ENCODE measurements at regions not wholly inside any gene's neighbourhood (a gene's known extent, or its start where the extent isn't known, plus 50 kb on each side); places are given as distances from the start of the nearest gene placed in this dataset.
"Not testable (repeated sequence)": the region's sequence is repeated elsewhere in the genome, so short reads cannot be mapped to it uniquely, and the experiment has no call there.

DNA sequence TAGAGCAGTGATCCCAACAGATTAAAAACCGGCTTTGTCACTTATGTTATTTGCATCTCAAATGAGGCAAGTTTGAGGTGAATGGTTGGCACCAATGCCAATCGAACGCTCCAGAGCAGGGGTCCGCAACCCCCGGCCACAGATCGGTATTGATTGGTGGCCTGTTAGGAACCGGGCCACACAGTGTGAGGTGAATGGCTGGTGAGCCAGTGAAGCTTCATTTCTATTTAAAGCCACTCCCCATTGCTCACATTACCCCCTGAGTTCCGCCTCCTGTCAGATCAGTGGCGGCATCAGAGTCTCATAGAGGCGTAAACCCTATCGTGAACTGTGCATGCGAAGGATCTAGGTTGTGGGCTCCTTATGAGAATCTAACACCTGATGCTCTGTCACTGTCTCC, 132.0 kb downstream of the TMEM182 start:
- Histone ChIP-seq H4K91ac (ENCODE audit: low read depth, low read length, poor library complexity) (no peak overlapping the region), H3K18ac (ENCODE audit: low read length) (peak overlapping the region; percentile 85)

DNA sequence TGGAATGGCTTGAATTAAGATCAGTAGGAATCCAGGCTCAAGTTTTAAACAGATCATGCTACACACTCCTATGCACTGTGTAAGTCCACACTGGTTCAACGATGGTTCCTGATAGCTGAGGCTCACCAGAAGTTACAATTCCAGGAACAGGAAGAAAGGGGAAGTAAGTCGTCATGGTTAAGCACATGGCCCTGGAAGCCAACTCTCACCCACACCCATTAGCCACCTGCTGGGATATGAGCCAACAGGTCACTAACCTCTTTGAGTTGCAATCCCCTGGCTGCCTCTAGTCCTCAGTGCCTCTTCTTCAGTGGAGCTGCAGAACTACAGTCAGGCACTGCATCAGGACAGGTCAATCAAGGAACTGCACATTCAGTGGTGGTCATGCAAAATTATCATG, 133.5 kb downstream of the TMEM182 start:
- Histone ChIP-seq H4K91ac (ENCODE audit: low read depth, low read length, poor library complexity) (no peak overlapping the region), H2AK5ac (ENCODE audit: low read depth, low read length) (no peak overlapping the region), H3K9ac (ENCODE audit: low read depth, low read length, poor library complexity) (no peak overlapping the region), H2BK15ac (ENCODE audit: low read length) (no peak overlapping the region), H2AFZ (ENCODE audit: low read length) (no peak overlapping the region), H3K27me3 (ENCODE audit: control insufficient read depth in 3 of 3, insufficient read depth in 3 of 3, low read depth in 1 of 3, low read length in 3 of 3) (no peaks in the 10 kb centered on the region), H2BK12ac (ENCODE audit: low read length) (peak overlapping the region; percentile 2), H3K18ac (ENCODE audit: low read length) (no peak overlapping the region), H4K8ac (ENCODE audit: low read depth, low read length) (no peak overlapping the region), H3K27ac (replicated peaks; ENCODE audit: low read length) (no peak overlapping the region), H3K4ac (ENCODE audit: low read length) (no peak overlapping the region), H3K23ac (ENCODE audit: low read depth, low read length, poor library complexity) (no peak overlapping the region), H3K4me1 (ENCODE audit: control insufficient read depth in 2 of 2, insufficient read depth in 1 of 2, low read depth in 1 of 2, low read length in 2 of 2) (peaks cover 0 to 9% of the 10 kb centered on the region in 2 donors), H3K4me2 (ENCODE audit: insufficient read depth, low read length, poor library complexity, severe bottlenecking) (no peak overlapping the region), H2BK5ac (ENCODE audit: low read length) (no peak overlapping the region), H2BK120ac (ENCODE audit: low read depth, low read length) (no peak overlapping the region), H3K4me3 (ENCODE audit: low read length in 2 of 2) (no peak overlapping the region), H3K14ac (ENCODE audit: low read length) (no peak overlapping the region), H3K79me1 (ENCODE audit: low read depth, low read length) (no peaks in the 10 kb centered on the region), H3K9me3 (replicated peaks in 1 of 2; ENCODE audit: control insufficient read depth in 2 of 2, insufficient read depth in 1 of 2, low read depth in 1 of 2, low read length in 2 of 2) (peaks cover 0 to 4% of the 10 kb centered on the region in 2 donors), H3K36me3 (replicated peaks in 1 of 2; ENCODE audit: control insufficient read depth in 2 of 2, insufficient read depth in 2 of 2, low read length in 2 of 2) (no peaks in the 10 kb centered on the region)
- no peak for DNase-seq (ENCODE audit: low spot score)
- WGBS, 2 donors (ENCODE audit: extremely low coverage in 2 of 2, insufficient read length in 2 of 2, insufficient replicate concordance in 1 of 2) = no CpG with 5 or more reads among the region's 2 CpGs

More for the DNA sequence above, 132.0 kb downstream of the TMEM182 start:
- Histone ChIP-seq H3K36me3 (replicated peaks in 1 of 2; ENCODE audit: control insufficient read depth in 2 of 2, insufficient read depth in 2 of 2, low read length in 2 of 2) (no peaks in the 10 kb centered on the region), H3K27me3 (ENCODE audit: control insufficient read depth in 3 of 3, insufficient read depth in 3 of 3, low read depth in 1 of 3, low read length in 3 of 3) (no peaks in the 10 kb centered on the region), H2BK15ac (ENCODE audit: low read length) (no peak overlapping the region), H3K27ac (replicated peaks; ENCODE audit: low read length) (peak overlapping the region; percentile 48), H3K9ac (ENCODE audit: low read depth, low read length, poor library complexity) (no peak overlapping the region), H4K8ac (ENCODE audit: low read depth, low read length) (no peak overlapping the region), H2BK120ac (ENCODE audit: low read depth, low read length) (no peak overlapping the region), H3K14ac (ENCODE audit: low read length) (peak overlapping the region; percentile 31), H2BK5ac (ENCODE audit: low read length) (no peak overlapping the region), H3K23ac (ENCODE audit: low read depth, low read length, poor library complexity) (no peak overlapping the region), H2BK12ac (ENCODE audit: low read length) (peak overlapping the region; percentile 92), H3K4me2 (ENCODE audit: insufficient read depth, low read length, poor library complexity, severe bottlenecking) (no peak overlapping the region), H2AFZ (ENCODE audit: low read length) (no peak overlapping the region), H3K4me1 (ENCODE audit: control insufficient read depth in 2 of 2, insufficient read depth in 1 of 2, low read depth in 1 of 2, low read length in 2 of 2) (peaks cover 0 to 9% of the 10 kb centered on the region in 2 donors), H3K4me3 (ENCODE audit: low read length in 2 of 2) (no peak overlapping the region), H3K4ac (ENCODE audit: low read length) (no peak overlapping the region), H2AK5ac (ENCODE audit: low read depth, low read length) (peak overlapping the region; percentile 54), H3K79me1 (ENCODE audit: low read depth, low read length) (no peaks in the 10 kb centered on the region), H3K9me3 (replicated peaks in 1 of 2; ENCODE audit: control insufficient read depth in 2 of 2, insufficient read depth in 1 of 2, low read depth in 1 of 2, low read length in 2 of 2) (peaks cover 0 to 4% of the 10 kb centered on the region in 2 donors)
- DNase-seq (ENCODE audit: low spot score) = no peak
- WGBS, 2 donors (ENCODE audit: extremely low coverage in 2 of 2, insufficient read length in 2 of 2, insufficient replicate concordance in 1 of 2) = no CpG with 5 or more reads among the region's 12 CpGs

DNA sequence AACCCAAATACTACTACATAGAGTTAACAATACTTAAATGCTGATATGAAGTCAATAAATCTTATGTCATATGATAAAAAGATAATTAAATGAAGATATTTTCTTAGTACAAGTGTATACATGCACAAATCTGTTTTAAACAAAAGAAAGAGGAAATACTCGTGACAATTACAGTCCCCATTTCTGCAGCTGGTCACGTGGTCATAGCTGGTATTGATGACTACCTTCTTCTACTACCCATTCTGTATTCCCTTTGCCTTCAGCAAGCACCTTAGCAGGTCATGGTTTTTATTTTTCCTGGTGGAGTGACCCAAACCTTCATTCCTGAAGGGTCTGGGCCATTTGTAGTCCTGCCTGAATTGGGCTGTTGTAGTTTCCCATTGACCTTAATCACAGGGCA, 147.4 kb downstream of the TMEM182 start:
- H4K91ac ChIP-seq (ENCODE audit: low read depth, low read length, poor library complexity); H3K4me1 ChIP-seq (ENCODE audit: control insufficient read depth in 2 of 2, insufficient read depth in 1 of 2, low read depth in 1 of 2, low read length in 2 of 2); DNase-seq (ENCODE audit: low spot score); H3K27me3 ChIP-seq (ENCODE audit: control insufficient read depth in 3 of 3, insufficient read depth in 3 of 3, low read depth in 1 of 3, low read length in 3 of 3); H3K4me3 ChIP-seq (ENCODE audit: low read length in 2 of 2); H2BK12ac ChIP-seq (ENCODE audit: low read length); H2AK5ac ChIP-seq (ENCODE audit: low read depth, low read length); H3K14ac ChIP-seq (ENCODE audit: low read length); H3K79me1 ChIP-seq (ENCODE audit: low read depth, low read length); H3K9ac ChIP-seq (ENCODE audit: low read depth, low read length, poor library complexity); H3K4ac ChIP-seq (ENCODE audit: low read length); H2BK5ac ChIP-seq (ENCODE audit: low read length); H3K27ac ChIP-seq (replicated peaks; ENCODE audit: low read length); H3K23ac ChIP-seq (ENCODE audit: low read depth, low read length, poor library complexity); H3K9me3 ChIP-seq (replicated peaks in 1 of 2; ENCODE audit: control insufficient read depth in 2 of 2, insufficient read depth in 1 of 2, low read depth in 1 of 2, low read length in 2 of 2); H2AFZ ChIP-seq (ENCODE audit: low read length); H3K4me2 ChIP-seq (ENCODE audit: insufficient read depth, low read length, poor library complexity, severe bottlenecking); H2BK15ac ChIP-seq (ENCODE audit: low read length); H4K8ac ChIP-seq (ENCODE audit: low read depth, low read length); H3K36me3 ChIP-seq (replicated peaks in 1 of 2; ENCODE audit: control insufficient read depth in 2 of 2, insufficient read depth in 2 of 2, low read length in 2 of 2); H3K18ac ChIP-seq (ENCODE audit: low read length); H2BK120ac ChIP-seq (ENCODE audit: low read depth, low read length): not testable (repeated sequence)
- WGBS, 2 donors (ENCODE audit: extremely low coverage in 2 of 2, insufficient read length in 2 of 2, insufficient replicate concordance in 1 of 2) = no CpG with 5 or more reads among the region's 2 CpGs

DNA sequence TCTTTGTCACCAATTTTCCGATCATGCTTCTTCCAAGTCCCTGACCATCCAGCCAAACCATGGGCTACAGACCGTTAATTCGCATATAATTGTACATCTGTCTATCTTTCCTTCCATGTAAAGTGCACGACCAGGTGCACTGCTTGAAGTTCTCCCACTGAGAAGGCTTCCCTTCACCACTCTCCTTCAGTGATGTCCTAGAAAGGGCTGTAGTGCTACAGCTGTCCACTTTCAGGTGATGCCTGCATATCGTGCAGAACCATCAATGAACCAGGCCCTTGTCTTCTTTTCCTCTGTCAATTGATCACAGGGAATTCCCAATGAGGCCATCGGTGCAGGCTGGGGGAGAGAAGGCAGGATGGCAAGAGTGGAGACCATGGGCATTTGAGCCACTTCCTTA, 148.9 kb downstream of the TMEM182 start:
- no peak for DNase-seq (ENCODE audit: low spot score)
- Histone ChIP-seq H3K4me2 (ENCODE audit: insufficient read depth, low read length, poor library complexity, severe bottlenecking) (no peak overlapping the region), H3K4me3 (ENCODE audit: low read length in 2 of 2) (no peak overlapping the region), H3K4ac (ENCODE audit: low read length) (no peak overlapping the region), H2AFZ (ENCODE audit: low read length) (no peak overlapping the region), H2BK12ac (ENCODE audit: low read length) (no peak overlapping the region), H3K18ac (ENCODE audit: low read length) (no peak overlapping the region), H3K27ac (replicated peaks; ENCODE audit: low read length) (no peak overlapping the region), H2BK15ac (ENCODE audit: low read length) (no peak overlapping the region), H3K4me1 (ENCODE audit: control insufficient read depth in 2 of 2, insufficient read depth in 1 of 2, low read depth in 1 of 2, low read length in 2 of 2) (no peaks in the 10 kb centered on the region), H3K9ac (ENCODE audit: low read depth, low read length, poor library complexity) (no peak overlapping the region), H3K23ac (ENCODE audit: low read depth, low read length, poor library complexity) (no peak overlapping the region), H3K27me3 (ENCODE audit: control insufficient read depth in 3 of 3, insufficient read depth in 3 of 3, low read depth in 1 of 3, low read length in 3 of 3) (no peaks in the 10 kb centered on the region), H3K36me3 (replicated peaks in 1 of 2; ENCODE audit: control insufficient read depth in 2 of 2, insufficient read depth in 2 of 2, low read length in 2 of 2) (no peaks in the 10 kb centered on the region), H4K91ac (ENCODE audit: low read depth, low read length, poor library complexity) (no peak overlapping the region), H3K14ac (ENCODE audit: low read length) (no peak overlapping the region), H2BK5ac (ENCODE audit: low read length) (no peak overlapping the region), H2BK120ac (ENCODE audit: low read depth, low read length) (no peak overlapping the region), H2AK5ac (ENCODE audit: low read depth, low read length) (no peak overlapping the region), H4K8ac (ENCODE audit: low read depth, low read length) (no peak overlapping the region), H3K9me3 (replicated peaks in 1 of 2; ENCODE audit: control insufficient read depth in 2 of 2, insufficient read depth in 1 of 2, low read depth in 1 of 2, low read length in 2 of 2) (peaks cover under 1% of the 10 kb centered on the region in 2 donors), H3K79me1 (ENCODE audit: low read depth, low read length) (peaks cover 3% of the 10 kb centered on the region)
- WGBS, 2 donors (ENCODE audit: extremely low coverage in 2 of 2, insufficient read length in 2 of 2, insufficient replicate concordance in 1 of 2) = no CpG with 5 or more reads among the region's 6 CpGs

Data from neuronal stem cell (in vitro differentiated cells).